ENCODE measurements at regions not wholly inside any gene's neighbourhood (a gene's known extent, or its start where the extent isn't known, plus 50 kb on each side); places are given as distances from the start of the nearest gene placed in this dataset.
"Not testable (repeated sequence)": the region's sequence is repeated elsewhere in the genome, so short reads cannot be mapped to it uniquely, and the experiment has no call there.

GRCh38 chr3:15977598-15978232 lies 179.9 kb upstream of the ANKRD28 start:
- ATAC-seq (ENCODE audit: poor library complexity) (no peak), DNase-seq (no peak)
- intact Hi-C loops (cut with DNase I), result no loop called here

- intact Hi-C loops (cut with DNase I), result no loop called here
- DNase-seq (no peak), ATAC-seq (ENCODE audit: poor library complexity) (no peak)
These were observed 181.0 kb upstream of the ANKRD28 start for GRCh38 chr3:15978801-15979200.

- intact Hi-C loops (cut with DNase I), result no loop called here
- no peak for DNase-seq
- peak; percentile 44 for ATAC-seq (ENCODE audit: poor library complexity)
These were observed 181.7 kb upstream of the ANKRD28 start for GRCh38 chr3:15979495-15979894.

GRCh38 chr3:15979900-15980299 lies 182.1 kb upstream of the ANKRD28 start:
- ATAC-seq (ENCODE audit: poor library complexity) (no peak), DNase-seq (no peak)
- intact Hi-C loops (cut with DNase I), result no loop called here

GRCh38 chr3:15982243-15982642 lies 184.5 kb upstream of the ANKRD28 start:
- peak; percentile 40 for ATAC-seq (ENCODE audit: poor library complexity)
- no peak for DNase-seq
- intact Hi-C loops (cut with DNase I), result no loop called here

- DNase-seq (no peak), ATAC-seq (ENCODE audit: poor library complexity) (peak; percentile 88)
- intact Hi-C loops (cut with DNase I), result no loop called here
These were observed 185.0 kb upstream of the ANKRD28 start for GRCh38 chr3:15982667-15983196.

- DNase-seq, result no peak
- intact Hi-C loops (cut with DNase I), result no loop called here
- peak; percentile 8 for ATAC-seq (ENCODE audit: poor library complexity)
These were observed 185.5 kb upstream of the ANKRD28 start for GRCh38 chr3:15983232-15983631.

GRCh38 chr3:15983693-15984092 lies 185.9 kb upstream of the ANKRD28 start:
- DNase-seq (no peak), ATAC-seq (ENCODE audit: poor library complexity) (no peak)
- intact Hi-C loops (cut with DNase I), result no loop called here

GRCh38 chr3:15989419-15989818 lies 185.1 kb upstream of the GALNT15 start:
- DNase-seq, result no peak
- intact Hi-C loops (cut with DNase I), result no loop called here
- no peak for ATAC-seq (ENCODE audit: poor library complexity)

- DNase-seq; ATAC-seq (ENCODE audit: poor library complexity); intact Hi-C loops (cut with DNase I): not testable (repeated sequence)
These were observed 180.8 kb upstream of the GALNT15 start for GRCh38 chr3:15993660-15994059.

GRCh38 chr3:15996496-15996895 lies 178.0 kb upstream of the GALNT15 start:
- DNase-seq; intact Hi-C loops (cut with DNase I); ATAC-seq (ENCODE audit: poor library complexity): not testable (repeated sequence)

GRCh38 chr3:15997274-15997943 lies 177.1 kb upstream of the GALNT15 start:
- no peak for DNase-seq
- no peak for ATAC-seq (ENCODE audit: poor library complexity)
- intact Hi-C loops (cut with DNase I), result no loop called here

- intact Hi-C loops (cut with DNase I), result no loop called here
- DNase-seq (no peak), ATAC-seq (ENCODE audit: poor library complexity) (no peak)
These were observed 175.6 kb upstream of the GALNT15 start for GRCh38 chr3:15998911-15999310.

GRCh38 chr3:16004812-16005211 lies 169.7 kb upstream of the GALNT15 start:
- intact Hi-C loops (cut with DNase I), result no loop called here
- ATAC-seq (ENCODE audit: poor library complexity) (no peak), DNase-seq (no peak)

- ATAC-seq (ENCODE audit: poor library complexity), result no peak
- no peak for DNase-seq
- intact Hi-C loops (cut with DNase I), result no loop called here
These were observed 163.1 kb upstream of the GALNT15 start for GRCh38 chr3:16011376-16011775.

- intact Hi-C loops (cut with DNase I), result no loop called here
- ATAC-seq (ENCODE audit: poor library complexity), result no peak
- DNase-seq, result no peak
These were observed 162.4 kb upstream of the GALNT15 start for GRCh38 chr3:16012086-16012485.

GRCh38 chr3:16013568-16013967 lies 160.9 kb upstream of the GALNT15 start:
- DNase-seq (no peak), ATAC-seq (ENCODE audit: poor library complexity) (no peak)
- intact Hi-C loops (cut with DNase I), result no loop called here

GRCh38 chr3:16021801-16022200 lies 152.7 kb upstream of the GALNT15 start:
- intact Hi-C loops (cut with DNase I); ATAC-seq (ENCODE audit: poor library complexity); DNase-seq: not testable (repeated sequence)

GRCh38 chr3:16023881-16024280 lies 150.6 kb upstream of the GALNT15 start:
- intact Hi-C loops (cut with DNase I); ATAC-seq (ENCODE audit: poor library complexity); DNase-seq: not testable (repeated sequence)

- DNase-seq, result no peak
- intact Hi-C loops (cut with DNase I), result no loop called here
- no peak for ATAC-seq (ENCODE audit: poor library complexity)
These were observed 149.9 kb upstream of the GALNT15 start for GRCh38 chr3:16024548-16024947.
